ENCODE measurements at regions not wholly inside any gene's neighbourhood (a gene's known extent, or its start where the extent isn't known, plus 50 kb on each side); places are given as distances from the start of the nearest gene placed in this dataset.
"Not testable (repeated sequence)": the region's sequence is repeated elsewhere in the genome, so short reads cannot be mapped to it uniquely, and the experiment has no call there.

DNA sequence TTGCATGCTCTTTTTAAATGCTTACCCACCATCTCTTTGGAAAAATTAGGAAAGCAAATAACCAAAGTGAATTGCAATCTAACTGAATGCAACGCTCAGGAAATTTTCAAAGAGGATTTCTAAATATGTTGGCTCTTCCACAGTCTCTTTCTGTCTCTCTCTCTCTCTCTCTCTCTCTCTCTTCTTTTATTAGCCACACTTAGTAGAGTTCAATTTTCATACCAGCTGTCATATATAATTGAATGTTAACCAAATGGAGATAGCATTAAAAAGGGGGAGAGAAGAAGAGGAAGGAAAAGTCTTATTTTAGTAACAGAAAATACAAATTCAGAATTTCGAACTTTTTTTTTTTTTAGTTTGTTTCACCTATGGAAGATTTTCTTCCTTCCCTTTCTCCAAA, 235.9 kb upstream of the GBE1 start:
- no peak for ATAC-seq
- TF ChIP-seq ISL1 (CRISPR knock-in tag; IDR thresholded peaks at IDR 0.05) (peak; percentile 89), TCF4 (CRISPR knock-in tag; IDR thresholded peaks at IDR 0.05; ENCODE audit: borderline replicate concordance) (no peak), CSDC2 (CRISPR knock-in tag; IDR thresholded peaks at IDR 0.05) (no peak)

DNA sequence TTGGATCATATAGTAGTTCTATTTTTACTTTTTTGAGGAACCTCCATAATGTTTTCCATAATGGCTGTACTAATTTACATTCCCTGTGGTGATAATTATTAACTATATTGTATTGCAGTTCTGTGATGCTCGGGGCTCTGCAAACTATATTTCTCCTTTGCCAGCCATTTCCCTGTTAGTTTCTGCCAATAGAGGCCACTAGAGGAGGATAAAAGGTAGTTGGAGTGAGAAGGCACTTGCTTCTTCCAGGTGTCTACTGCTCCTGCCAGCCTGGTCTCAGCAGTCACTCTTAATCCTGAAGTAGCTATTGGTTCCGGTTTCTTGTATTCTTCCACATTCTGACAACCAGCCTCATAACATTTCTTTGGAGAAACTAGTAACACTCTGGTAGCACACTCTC, 233.9 kb upstream of the GBE1 start:
- no peak for ATAC-seq
- TF ChIP-seq, protein P1, sequence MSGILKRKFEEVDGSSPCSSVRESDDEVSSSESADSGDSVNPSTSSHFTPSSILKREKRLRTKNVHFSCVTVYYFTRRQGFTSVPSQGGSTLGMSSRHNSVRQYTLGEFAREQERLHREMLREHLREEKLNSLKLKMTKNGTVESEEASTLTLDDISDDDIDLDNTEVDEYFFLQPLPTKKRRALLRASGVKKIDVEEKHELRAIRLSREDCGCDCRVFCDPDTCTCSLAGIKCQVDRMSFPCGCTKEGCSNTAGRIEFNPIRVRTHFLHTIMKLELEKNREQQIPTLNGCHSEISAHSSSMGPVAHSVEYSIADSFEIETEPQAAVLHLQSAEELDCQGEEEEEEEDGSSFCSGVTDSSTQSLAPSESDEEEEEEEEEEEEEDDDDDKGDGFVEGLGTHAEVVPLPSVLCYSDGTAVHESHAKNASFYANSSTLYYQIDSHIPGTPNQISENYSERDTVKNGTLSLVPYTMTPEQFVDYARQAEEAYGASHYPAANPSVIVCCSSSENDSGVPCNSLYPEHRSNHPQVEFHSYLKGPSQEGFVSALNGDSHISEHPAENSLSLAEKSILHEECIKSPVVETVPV (CRISPR knock-in tag; IDR thresholded peaks at IDR 0.05): no peak
- TF ChIP-seq TOX (CRISPR knock-in tag; IDR thresholded peaks at IDR 0.05; ENCODE audit: borderline replicate concordance) (no peak), ZFP30 (CRISPR knock-in tag; IDR thresholded peaks at IDR 0.05) (no peak), ZC3H10 (CRISPR knock-in tag; IDR thresholded peaks at IDR 0.05) (no peak), ISL1 (CRISPR knock-in tag; IDR thresholded peaks at IDR 0.05) (no peak)

DNA sequence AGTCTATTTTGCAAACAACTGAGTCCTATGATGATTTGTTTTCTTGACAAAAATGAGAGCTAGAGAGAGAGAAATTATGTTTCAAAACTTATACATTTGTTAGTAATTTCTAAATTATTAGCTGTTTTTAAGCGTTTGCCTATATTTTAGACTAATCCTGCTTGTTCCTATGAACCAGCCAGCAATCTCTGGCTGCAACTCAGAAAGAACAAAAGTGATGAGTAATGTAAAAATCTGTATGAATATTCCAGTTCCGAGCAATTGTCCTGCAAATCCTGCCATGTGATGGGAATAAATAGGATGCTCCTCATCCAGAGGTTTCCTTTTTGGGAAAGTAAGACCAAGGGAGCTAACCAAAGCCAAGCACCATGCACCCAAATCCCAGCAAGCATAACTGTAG, 228.3 kb upstream of the GBE1 start:
- TF ChIP-seq ZNF70 (CRISPR knock-in tag; IDR thresholded peaks at IDR 0.05) (no peak), GLIS3 (CRISPR knock-in tag; IDR thresholded peaks at IDR 0.05) (no peak), OSR1 (CRISPR knock-in tag; IDR thresholded peaks at IDR 0.05) (no peak), PPARA (CRISPR knock-in tag; IDR thresholded peaks at IDR 0.05; ENCODE audit: borderline replicate concordance) (no peak), RARB (CRISPR knock-in tag; IDR thresholded peaks at IDR 0.05) (no peak), BACH2 (CRISPR knock-in tag; IDR thresholded peaks at IDR 0.05; ENCODE audit: borderline replicate concordance) (no peak), ESRRG (CRISPR knock-in tag; IDR thresholded peaks at IDR 0.05) (no peak), TOX (CRISPR knock-in tag; IDR thresholded peaks at IDR 0.05; ENCODE audit: borderline replicate concordance) (no peak), CSDC2 (CRISPR knock-in tag; IDR thresholded peaks at IDR 0.05) (no peak), TCF4 (CRISPR knock-in tag; IDR thresholded peaks at IDR 0.05; ENCODE audit: borderline replicate concordance) (no peak), ISL1 (CRISPR knock-in tag; IDR thresholded peaks at IDR 0.05) (no peak), SNAI2 (CRISPR knock-in tag; IDR thresholded peaks at IDR 0.05) (no peak), ZFP30 (CRISPR knock-in tag; IDR thresholded peaks at IDR 0.05) (no peak), ZFP3 (CRISPR knock-in tag; IDR thresholded peaks at IDR 0.05) (no peak), ZNF565 (CRISPR knock-in tag; conservative IDR thresholded peaks at IDR 0.05; ENCODE audit: low read depth) (no peak), ZC3H10 (CRISPR knock-in tag; IDR thresholded peaks at IDR 0.05) (no peak)
- TF ChIP-seq, protein P2, sequence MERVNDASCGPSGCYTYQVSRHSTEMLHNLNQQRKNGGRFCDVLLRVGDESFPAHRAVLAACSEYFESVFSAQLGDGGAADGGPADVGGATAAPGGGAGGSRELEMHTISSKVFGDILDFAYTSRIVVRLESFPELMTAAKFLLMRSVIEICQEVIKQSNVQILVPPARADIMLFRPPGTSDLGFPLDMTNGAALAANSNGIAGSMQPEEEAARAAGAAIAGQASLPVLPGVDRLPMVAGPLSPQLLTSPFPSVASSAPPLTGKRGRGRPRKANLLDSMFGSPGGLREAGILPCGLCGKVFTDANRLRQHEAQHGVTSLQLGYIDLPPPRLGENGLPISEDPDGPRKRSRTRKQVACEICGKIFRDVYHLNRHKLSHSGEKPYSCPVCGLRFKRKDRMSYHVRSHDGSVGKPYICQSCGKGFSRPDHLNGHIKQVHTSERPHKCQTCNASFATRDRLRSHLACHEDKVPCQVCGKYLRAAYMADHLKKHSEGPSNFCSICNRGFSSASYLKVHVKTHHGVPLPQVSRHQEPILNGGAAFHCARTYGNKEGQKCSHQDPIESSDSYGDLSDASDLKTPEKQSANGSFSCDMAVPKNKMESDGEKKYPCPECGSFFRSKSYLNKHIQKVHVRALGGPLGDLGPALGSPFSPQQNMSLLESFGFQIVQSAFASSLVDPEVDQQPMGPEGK (CRISPR knock-in tag; IDR thresholded peaks at IDR 0.05; ENCODE audit: borderline replicate concordance): no peak
- TF ChIP-seq, protein P3, sequence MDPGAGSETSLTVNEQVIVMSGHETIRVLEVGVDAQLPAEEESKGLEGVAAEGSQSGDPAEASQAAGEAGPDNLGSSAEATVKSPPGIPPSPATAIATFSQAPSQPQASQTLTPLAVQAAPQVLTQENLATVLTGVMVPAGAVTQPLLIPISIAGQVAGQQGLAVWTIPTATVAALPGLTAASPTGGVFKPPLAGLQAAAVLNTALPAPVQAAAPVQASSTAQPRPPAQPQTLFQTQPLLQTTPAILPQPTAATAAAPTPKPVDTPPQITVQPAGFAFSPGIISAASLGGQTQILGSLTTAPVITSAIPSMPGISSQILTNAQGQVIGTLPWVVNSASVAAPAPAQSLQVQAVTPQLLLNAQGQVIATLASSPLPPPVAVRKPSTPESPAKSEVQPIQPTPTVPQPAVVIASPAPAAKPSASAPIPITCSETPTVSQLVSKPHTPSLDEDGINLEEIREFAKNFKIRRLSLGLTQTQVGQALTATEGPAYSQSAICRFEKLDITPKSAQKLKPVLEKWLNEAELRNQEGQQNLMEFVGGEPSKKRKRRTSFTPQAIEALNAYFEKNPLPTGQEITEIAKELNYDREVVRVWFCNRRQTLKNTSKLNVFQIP (CRISPR knock-in tag; IDR thresholded peaks at IDR 0.05; ENCODE audit: borderline replicate concordance, low read depth): no peak
- TF ChIP-seq, protein P4, sequence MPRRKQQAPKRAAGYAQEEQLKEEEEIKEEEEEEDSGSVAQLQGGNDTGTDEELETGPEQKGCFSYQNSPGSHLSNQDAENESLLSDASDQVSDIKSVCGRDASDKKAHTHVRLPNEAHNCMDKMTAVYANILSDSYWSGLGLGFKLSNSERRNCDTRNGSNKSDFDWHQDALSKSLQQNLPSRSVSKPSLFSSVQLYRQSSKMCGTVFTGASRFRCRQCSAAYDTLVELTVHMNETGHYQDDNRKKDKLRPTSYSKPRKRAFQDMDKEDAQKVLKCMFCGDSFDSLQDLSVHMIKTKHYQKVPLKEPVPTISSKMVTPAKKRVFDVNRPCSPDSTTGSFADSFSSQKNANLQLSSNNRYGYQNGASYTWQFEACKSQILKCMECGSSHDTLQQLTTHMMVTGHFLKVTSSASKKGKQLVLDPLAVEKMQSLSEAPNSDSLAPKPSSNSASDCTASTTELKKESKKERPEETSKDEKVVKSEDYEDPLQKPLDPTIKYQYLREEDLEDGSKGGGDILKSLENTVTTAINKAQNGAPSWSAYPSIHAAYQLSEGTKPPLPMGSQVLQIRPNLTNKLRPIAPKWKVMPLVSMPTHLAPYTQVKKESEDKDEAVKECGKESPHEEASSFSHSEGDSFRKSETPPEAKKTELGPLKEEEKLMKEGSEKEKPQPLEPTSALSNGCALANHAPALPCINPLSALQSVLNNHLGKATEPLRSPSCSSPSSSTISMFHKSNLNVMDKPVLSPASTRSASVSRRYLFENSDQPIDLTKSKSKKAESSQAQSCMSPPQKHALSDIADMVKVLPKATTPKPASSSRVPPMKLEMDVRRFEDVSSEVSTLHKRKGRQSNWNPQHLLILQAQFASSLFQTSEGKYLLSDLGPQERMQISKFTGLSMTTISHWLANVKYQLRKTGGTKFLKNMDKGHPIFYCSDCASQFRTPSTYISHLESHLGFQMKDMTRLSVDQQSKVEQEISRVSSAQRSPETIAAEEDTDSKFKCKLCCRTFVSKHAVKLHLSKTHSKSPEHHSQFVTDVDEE (CRISPR knock-in tag; IDR thresholded peaks at IDR 0.05): no peak
- no peak for ATAC-seq

DNA sequence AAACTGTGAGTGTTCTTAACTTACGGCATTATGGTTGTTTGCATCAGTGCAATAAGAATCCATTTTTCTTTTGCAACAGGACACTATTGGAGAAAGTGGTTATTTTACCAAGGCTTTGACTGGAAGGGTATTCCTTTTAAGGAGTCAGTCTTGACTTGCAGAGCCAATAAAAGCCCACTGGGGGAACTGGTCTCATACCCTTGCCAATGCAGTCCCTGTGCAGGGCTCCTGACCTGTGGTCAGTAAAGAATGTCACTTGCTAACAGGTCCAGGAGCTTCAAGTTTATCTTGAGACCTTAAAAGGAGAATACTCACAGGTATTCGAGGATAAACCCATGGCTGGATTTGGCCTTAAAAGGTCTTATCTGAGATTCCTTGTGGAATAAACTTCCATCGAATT, 227.8 kb upstream of the GBE1 start:
- ATAC-seq: no peak
- TF ChIP-seq ZNF565 (CRISPR knock-in tag; conservative IDR thresholded peaks at IDR 0.05; ENCODE audit: low read depth) (no peak), ARNTL (CRISPR knock-in tag; IDR thresholded peaks at IDR 0.05; ENCODE audit: borderline replicate concordance, low read depth) (no peak), GLIS3 (CRISPR knock-in tag; IDR thresholded peaks at IDR 0.05) (no peak)
- TF ChIP-seq, protein P2 (CRISPR knock-in tag; IDR thresholded peaks at IDR 0.05; ENCODE audit: borderline replicate concordance): no peak

DNA sequence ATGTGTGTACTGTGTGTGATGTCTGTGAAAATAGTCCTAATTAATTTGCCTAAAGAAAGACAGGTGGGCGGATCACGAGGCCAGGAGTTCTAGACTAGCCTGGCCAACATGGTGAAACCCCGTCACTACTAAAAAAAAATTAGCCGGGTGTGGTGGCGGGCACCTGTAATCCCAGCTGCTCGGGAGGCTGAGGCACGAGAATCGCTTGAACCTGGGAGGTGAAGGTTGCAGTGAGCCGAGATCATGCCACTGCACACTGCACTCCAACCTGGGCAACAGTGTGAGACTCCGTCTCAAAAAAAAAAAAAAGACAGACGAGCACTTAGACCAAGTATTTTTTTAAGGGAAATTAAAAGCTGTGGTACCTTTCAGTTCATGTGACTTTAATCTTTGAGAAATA, 226.0 kb upstream of the GBE1 start:
- not testable (repeated sequence) for ATAC-seq
